ENCODE measurements at regions not wholly inside any gene's neighbourhood (a gene's known extent, or its start where the extent isn't known, plus 50 kb on each side); places are given as distances from the start of the nearest gene placed in this dataset.

DNA sequence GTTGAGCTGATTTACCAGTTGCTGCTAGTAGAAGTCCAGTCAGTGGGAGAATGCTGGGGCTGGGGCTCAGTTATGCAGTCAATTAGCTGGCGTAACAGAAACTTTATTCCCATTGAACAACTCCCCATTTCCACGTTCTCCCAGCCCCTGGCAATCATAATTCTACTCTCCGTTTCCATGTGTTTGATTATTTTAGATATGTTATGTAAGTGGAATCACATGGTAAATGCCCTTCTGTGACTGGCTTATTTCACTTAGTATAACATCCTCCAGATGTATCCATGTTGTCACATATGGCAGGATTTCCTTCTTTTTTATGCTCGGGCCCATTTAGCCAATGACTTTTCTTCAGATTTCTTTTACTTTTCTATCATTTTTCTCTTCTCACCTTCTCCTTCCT is 61.1 kb upstream of the EXOC4 start:
- no peak for DNase-seq (ENCODE audit: low read depth)

DNA sequence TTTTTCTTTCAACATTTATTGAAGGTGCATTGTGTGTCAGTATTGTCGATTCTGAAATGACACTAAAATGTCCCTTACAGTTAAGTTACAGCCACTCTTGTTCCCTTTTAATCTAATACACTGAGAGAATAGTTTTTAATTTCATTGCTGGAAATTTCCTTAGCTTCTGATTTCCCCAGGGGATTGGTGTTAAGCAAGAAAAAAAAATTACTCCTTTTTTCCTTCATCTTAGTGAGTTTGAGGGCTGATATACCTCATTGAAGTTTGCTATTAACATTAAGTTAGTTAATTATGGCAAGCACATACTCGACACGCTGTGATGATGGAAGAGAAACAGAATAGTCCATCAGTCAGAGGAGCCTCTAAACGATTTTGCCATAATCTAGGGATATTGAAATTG is 57.0 kb upstream of the EXOC4 start:
- DNase-seq (ENCODE audit: low read depth): no peak

DNA sequence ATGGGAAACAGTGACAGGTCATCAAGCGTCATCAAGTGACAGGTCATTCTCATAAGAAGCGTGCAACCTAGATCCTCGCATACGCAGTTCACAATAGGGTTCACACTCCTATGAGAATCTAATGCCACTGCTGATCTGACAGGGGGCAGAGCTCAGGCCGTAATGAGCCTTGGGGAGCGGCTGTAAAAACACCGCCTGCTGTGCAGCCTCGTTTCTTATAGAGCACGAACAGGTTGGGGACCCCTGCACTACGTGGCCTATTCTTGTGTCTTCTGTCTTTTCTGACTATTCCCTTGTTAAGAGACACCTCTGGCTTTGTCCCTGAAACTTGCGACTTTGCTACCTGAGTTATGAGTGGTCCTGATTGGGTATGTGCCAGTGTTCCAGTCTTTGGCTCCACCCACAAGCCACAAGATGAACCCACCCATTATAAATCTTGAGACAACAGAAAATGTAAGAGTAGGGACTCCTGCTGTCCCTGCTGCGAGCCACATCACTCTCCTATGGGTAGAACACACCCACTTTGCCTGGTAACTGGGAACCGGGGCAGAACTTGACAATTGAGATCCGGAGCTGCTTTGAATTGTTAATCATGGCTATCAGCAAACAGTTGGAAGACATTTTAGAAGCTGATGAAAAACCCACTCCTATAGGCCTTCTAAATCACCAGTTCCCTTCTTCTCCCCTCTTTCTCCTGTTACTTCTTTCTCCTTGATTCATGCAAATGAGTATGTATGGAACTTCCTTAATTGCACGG is 55.8 kb upstream of the EXOC4 start:
- DNase-seq (ENCODE audit: low read depth): no peak

DNA sequence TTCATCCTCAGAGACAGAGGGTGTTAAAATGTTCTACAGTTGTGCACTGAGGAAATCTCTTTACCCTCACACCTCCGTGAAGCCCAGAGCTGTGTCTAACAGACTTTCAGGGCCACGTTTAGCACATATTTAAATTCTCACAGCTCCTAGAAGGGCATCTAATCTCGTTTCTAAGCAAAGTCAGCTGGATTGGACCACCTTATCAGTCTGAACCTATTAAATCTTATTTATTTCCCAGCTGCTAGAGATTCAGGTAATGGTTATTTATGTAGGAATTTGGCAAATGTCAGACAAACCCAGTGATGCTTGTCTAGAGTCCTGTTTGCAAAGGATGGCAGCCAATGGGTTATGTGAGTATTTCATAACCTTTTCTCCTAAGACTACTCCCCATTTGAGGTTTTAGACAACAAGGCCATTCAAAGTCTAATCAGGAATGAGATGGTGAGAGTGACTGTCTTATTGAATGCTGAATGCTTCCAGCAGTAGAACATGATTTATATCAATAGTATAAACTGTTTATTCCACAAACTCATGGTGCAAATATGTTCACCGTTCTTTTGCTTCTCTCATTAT is 54.8 kb upstream of the EXOC4 start:
- DNase-seq (ENCODE audit: low read depth): no peak

DNA sequence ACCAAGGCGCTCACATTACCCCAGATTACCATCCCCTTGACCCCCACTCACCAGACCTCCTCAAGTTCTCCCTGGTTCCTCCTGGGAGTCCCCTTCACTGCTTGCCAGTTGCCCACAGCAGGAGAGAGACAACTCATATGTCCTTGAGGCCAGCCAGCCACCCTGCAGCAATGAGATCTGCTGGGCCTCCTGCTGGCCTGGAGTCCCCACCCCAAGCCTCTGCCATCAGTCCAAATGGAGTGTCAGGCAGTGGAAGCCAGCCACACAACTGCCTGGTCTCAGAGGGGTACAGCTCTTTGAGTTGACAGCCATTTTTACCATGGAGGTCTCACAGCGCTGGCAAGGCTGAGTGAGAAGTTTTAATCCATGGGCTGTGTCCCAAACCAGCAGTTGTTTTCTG is 53.0 kb upstream of the EXOC4 start:
- DNase-seq (ENCODE audit: low read depth): no peak

DNA sequence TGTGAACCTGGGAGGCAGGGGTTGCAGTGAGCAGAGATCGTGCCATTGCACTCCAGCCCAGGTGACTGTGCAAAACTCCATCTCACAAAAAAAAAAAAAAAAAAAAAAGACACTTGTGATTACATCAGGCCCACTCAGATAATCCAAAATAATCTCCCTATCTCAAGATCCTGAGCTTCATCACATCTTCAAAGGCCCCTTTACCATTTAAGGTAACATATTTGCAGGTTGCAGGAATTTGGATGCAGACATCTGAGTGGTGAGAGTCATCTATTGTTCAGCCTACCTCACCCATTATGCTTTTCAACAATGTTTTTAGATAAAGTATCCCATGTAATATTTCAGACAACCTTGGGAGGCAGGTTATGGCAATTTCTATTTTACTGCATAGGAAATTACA is 51.4 kb upstream of the EXOC4 start:
- DNase-seq (ENCODE audit: low read depth): no peak

DNA sequence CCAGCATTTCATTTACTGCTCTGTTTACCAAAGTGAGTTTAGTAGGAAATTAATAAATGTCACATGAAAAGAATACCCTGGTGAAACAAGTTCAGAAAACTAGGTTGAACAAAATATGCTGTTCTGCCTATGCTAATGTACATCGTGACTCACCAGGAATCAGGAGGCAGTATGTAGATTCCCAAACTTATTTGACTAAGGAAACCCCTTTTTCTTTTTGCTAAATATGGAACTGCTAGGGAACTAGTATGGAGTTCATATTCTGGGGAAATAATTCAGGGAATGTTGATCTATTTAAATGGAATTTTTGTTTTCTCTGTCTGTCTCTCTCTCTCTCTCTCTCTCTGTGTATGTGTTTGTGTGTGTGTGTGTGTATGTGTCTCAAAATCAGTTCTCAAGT is 49.9 kb upstream of the EXOC4 start:
- peak; percentile 3 for DNase-seq (ENCODE audit: low read depth)

All from EH (cell line).